SH-SY5Y (cell line): ENCODE measurements at regions not wholly inside any gene's neighbourhood (a gene's known extent, or its start where the extent isn't known, plus 50 kb on each side); places are given as distances from the start of the nearest gene placed in this dataset.

Experiments
- GATA2 ChIP-seq: IDR thresholded peaks from 2 replicates; pipeline ENCODE4 v1.6.1; 2011; ENCODE audit warnings: mild to moderate bottlenecking, low read depth, low read length
- GATA3 ChIP-seq: IDR thresholded peaks from 2 replicates; pipeline ENCODE4 v1.6.1; 2011; ENCODE audit warnings: low read depth, mild to moderate bottlenecking, low read length, moderate library complexity

DNA sequence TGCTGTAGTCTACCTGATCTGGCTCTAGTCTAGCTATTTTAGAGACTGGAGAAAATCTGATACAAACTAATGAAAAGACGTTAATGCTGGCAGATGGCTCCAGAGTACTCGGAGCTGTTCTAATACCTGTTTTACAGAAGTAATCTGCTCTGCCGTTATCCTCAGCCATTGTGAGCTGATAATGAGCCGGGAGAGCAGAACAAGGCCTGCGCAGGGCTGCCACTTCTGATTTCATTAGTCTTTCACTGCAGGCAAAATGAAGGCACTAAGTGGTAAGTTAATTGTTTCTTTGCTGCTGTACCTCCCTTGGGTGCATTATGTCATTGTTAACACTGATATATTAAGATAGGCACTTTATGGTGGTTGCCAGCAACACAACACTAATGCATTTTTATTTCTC, 456.4 kb upstream of the PFKP start:
- TF ChIP-seq GATA2 = peak; percentile 84
- TF ChIP-seq GATA3 = peak; percentile 55; the same call in 1 of the 2 replicates

DNA sequence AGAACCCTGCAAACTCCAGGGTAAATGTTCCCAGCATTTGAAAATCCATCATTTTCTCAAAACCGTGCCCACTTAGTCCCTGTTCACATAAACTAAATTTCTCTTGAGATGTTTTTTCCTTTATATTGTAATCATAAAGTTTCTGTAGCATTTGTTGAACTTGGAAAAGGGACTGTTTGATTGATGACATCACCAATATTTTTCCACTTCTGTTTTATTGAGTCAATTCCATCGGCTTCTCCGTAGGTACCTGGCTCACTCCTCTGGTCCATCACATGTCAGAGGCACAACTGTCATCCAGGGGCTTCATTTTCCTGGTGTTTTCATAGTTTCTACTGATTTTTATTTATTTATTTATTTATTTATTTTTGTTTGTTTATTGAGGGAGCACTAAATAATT, 462.5 kb upstream of the PFKP start:
- no peak for TF ChIP-seq GATA2
- no peak for TF ChIP-seq GATA3

- TF ChIP-seq GATA3 (no peak), GATA2 (no peak)
Observed at GRCh38 chr10:2599571-2599970, 467.8 kb upstream of the PFKP start.

- peak; percentile 58; the same call in 1 of the 2 replicates for TF ChIP-seq GATA2
- peak; percentile 76 for TF ChIP-seq GATA3
Observed at GRCh38 chr10:2592360-2593160, 474.8 kb upstream of the PFKP start.

DNA sequence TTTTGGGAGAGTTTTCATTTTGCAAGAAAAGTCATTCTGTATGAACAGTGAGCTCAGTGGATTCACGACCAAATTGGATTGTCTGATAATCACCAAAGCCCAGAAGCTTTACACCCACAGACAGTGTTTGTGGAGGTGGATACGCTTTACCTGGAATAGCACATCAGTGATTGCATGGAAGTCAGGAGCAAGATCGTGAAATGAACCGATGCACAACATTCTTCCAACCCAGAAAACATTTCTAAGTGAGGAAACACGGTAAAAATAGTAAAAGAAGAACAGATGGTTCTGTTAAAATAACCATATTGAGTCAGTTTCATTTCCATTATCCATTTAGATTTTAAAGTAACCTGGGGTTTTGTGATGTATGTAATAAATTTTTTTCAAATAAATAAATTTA, 478.2 kb upstream of the PFKP start:
- no peak for TF ChIP-seq GATA2
- no peak for TF ChIP-seq GATA3

DNA sequence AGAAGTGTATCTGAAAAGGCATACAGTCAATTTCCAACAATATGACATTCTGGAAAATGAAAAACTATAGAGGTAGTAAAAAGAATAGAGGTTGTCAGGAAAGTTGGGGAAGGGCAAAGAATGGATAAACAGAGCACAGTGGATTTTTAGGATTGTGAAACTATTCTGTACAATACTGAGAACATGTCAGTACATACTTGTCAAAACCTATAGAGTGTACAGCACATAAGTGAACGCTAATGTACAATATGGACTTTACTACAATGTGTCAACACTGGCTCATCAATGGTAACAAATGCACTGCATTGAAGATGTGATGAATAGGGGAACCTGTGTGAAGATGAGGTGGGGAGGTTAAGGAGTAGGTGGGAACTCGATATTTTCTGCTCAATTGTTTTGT, 483.0 kb upstream of the PFKP start:
- TF ChIP-seq GATA2 (no peak), GATA3 (no peak)

- TF ChIP-seq GATA3 (no peak), GATA2 (no peak)
Observed at GRCh38 chr10:2576892-2577291, 490.5 kb upstream of the PFKP start.

DNA sequence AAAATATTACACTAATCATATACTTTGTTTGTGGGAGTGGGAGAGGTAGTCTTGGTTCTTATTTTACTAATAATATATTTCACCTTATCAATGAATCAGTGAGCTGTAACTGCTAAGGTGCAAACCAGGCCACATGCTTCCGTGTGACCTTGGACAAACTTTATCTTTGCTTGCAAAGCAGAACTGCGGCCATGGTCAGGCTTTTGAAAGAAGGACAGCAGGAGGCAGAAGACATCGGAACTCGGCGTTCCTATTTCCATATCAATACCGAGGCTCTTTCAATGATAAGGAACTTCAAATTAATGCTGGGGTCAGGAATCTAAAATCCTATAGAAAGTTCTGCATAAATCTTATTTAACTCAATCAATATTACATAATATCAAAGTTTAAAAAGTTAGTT, 491.9 kb upstream of the PFKP start:
- TF ChIP-seq GATA2 (no peak), GATA3 (no peak)

DNA sequence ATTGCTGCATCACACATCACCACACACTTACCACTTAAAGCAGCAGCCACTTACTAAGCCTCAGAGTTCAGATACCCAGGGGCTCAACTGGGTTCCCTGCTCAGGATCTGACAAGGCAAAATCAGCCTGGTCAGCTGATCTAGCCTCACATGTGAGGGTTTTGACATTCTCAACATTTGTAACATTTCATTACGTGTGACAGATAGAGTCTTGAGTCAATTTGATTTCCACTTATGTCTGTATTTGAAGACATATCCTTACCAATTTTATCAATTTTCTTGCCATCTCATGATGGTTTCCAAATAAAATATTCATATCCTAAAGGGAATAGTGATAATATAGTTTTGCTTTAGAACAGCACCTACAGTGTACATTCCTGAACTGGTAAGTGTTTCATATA, 494.7 kb upstream of the PFKP start:
- TF ChIP-seq GATA2 (no peak), GATA3 (no peak)

GRCh38 chr10:2556883-2557282, 510.5 kb upstream of the PFKP start:
- no peak for TF ChIP-seq GATA3

DNA sequence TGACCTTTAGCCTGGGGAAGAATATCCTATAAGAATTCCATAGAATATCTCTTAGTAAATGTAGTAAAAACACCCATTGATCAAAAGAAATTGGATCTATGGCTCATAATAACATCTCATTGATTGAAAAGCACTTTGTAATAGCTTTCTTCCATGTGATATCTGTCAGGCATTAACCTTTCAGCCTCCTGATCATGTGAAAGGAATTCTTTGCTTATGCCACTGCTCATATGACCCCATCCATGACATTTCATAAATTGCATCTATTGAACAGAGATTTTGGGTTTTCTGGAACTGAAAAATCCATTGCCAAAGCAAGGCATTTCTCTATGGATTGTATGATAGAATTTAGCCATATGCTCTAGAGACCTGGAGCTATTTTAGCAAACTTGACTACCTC, 519.3 kb upstream of the PFKP start:
- TF ChIP-seq GATA2 = no peak
- TF ChIP-seq GATA3 = no peak

- no peak for TF ChIP-seq GATA3
- no peak for TF ChIP-seq GATA2
Observed at GRCh38 chr10:2547606-2548005, 519.7 kb upstream of the PFKP start.

DNA sequence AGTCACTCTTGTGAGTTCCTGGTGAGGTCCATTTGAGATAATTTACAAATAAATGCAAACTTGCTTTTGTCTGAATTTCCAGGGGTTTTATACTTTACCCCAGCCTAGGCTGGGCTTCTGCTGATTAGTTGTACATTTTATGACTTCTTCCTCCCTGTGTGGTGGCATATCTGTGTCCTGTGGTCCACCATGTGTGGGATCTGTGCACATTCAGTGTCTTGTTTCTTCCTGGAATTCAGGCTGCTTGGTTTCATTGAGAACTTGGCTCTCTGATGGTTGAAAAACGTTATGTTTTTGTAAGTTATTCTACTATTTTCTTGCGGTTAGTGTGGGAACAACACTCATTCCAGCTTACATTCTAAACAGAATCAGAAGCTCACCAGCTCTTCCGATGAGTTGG, 523.4 kb upstream of the PFKP start:
- TF ChIP-seq GATA2 (no peak), GATA3 (no peak)

- no peak for TF ChIP-seq GATA3
- TF ChIP-seq GATA2 = no peak
Observed at GRCh38 chr10:2543142-2543886, 524.0 kb upstream of the PFKP start.

DNA sequence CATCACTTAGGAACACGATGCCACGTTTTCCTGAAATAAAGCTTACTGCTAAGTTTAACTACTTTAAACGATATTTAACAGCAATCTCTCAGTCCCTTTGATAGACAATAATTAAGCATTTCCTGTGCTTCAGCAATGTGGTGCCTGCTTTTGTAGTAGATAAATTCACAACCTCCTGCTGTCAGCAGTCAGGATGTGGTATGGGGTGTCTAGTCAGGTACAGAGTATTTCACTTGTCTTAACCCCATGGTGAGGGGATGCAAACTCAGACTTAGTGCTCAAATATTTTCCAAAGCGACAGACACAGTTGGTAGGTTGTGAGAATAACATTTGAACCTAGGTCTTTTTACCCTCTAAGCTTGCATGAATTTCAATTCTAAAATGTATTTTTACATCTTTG, 526.2 kb upstream of the PFKP start:
- no peak for TF ChIP-seq GATA2
- no peak for TF ChIP-seq GATA3
